ENCODE measurements at regions not wholly inside any gene's neighbourhood (a gene's known extent, or its start where the extent isn't known, plus 50 kb on each side); places are given as distances from the start of the nearest gene placed in this dataset.

DNA sequence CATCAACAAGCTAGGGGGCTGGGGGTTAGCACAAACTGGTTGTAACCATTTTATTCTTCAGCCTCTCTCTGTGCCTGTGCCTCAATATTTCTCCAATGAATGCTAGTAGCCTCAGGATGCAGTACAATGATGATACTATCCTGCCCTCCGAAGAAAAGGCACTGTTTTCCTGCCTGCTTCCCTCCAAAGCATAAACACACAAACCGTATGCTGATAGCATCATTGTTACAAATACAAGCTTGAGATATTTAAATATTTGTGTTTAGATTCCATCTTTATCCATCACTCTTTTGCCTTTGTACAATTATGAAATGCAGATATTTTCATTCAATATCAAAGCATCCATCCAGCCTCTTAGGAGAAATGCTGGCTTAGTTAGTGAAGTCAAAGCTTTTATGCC, 404.8 kb downstream of the DUSP10 start:
- TF ChIP-seq, protein P1, sequence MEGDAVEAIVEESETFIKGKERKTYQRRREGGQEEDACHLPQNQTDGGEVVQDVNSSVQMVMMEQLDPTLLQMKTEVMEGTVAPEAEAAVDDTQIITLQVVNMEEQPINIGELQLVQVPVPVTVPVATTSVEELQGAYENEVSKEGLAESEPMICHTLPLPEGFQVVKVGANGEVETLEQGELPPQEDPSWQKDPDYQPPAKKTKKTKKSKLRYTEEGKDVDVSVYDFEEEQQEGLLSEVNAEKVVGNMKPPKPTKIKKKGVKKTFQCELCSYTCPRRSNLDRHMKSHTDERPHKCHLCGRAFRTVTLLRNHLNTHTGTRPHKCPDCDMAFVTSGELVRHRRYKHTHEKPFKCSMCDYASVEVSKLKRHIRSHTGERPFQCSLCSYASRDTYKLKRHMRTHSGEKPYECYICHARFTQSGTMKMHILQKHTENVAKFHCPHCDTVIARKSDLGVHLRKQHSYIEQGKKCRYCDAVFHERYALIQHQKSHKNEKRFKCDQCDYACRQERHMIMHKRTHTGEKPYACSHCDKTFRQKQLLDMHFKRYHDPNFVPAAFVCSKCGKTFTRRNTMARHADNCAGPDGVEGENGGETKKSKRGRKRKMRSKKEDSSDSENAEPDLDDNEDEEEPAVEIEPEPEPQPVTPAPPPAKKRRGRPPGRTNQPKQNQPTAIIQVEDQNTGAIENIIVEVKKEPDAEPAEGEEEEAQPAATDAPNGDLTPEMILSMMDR (IDR thresholded peaks at IDR 0.05; ENCODE audit: low read depth, low read length) = no peak
- no peak overlapping the region for H3K4me3 ChIP-seq (ENCODE audit: low read depth, low read length)
- in situ Hi-C loops (cut with HindIII; ENCODE audit: low sequenced_read_pairs) = no loop called here
- no peak for DNase-seq (ENCODE audit: low read depth, low spot score)

DNA sequence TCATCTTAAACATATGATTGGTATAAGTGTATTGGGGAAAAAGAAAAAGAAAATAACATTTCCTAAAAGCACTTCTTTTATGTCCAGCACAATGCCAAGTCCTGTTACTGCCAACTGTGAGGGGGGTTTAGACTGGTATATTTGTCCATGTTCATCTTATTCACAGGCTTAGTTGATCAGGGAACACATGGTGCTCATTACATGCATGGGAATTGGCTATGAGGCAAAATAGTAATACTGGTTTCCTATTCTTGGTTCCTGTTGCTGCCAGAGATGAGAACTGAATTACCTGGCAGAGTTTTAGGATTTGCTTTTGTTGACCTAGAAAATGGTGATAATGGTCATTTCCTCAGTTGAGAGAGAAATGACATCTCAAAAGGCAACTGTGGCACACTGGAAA, 398.8 kb downstream of the DUSP10 start:
- DNase-seq (ENCODE audit: low read depth, low spot score) = no peak
- TF ChIP-seq, protein P1 (IDR thresholded peaks at IDR 0.05; ENCODE audit: low read depth, low read length) = no peak
- in situ Hi-C loops (cut with HindIII; ENCODE audit: low sequenced_read_pairs) = no loop called here
- no peak overlapping the region for H3K4me3 ChIP-seq (ENCODE audit: low read depth, low read length)

DNA sequence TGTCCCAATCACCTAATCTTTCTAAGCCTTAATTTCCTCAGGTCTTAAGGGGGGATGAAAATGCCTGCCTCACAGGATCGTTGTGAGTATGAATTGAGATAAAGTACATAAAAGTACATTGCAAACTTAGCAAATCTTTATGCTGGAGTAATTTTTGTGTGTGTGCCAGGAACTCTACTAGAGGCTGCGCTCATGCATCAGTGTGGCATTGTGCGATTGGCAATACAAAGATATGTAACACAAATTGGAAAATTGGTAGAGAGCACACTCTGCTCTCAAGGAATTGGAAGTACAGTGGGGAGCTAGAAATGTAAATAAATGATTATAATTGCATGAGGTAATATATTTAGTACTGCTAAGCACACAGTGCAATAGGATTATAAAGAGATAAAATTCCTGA, 398.3 kb downstream of the DUSP10 start:
- H3K4me3 ChIP-seq (ENCODE audit: low read depth, low read length) = no peak overlapping the region
- in situ Hi-C loops (cut with HindIII; ENCODE audit: low sequenced_read_pairs) = no loop called here
- DNase-seq (ENCODE audit: low read depth, low spot score) = no peak
- TF ChIP-seq, protein P1 (IDR thresholded peaks at IDR 0.05; ENCODE audit: low read depth, low read length) = no peak

DNA sequence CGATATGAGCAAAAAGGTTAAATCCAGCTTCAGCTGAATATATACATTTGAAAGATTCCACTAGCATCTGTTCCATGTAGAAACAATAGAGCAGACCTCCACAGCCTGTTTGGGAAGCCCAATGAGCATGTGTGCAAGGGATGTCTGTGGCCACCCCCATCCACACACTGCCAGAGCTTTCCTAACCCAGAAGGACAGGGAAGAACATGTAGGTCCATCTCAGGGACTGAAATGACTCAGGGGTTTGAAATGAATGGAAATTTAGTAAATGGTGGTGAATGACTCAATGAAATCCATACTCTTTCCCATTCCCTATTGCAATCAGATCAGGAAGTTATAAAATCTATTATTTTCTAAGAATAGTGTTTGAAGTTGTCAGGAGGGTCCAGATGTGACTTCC, 397.2 kb downstream of the DUSP10 start:
- TF ChIP-seq, protein P1 (IDR thresholded peaks at IDR 0.05; ENCODE audit: low read depth, low read length) = no peak
- no peak for DNase-seq (ENCODE audit: low read depth, low spot score)
- no peak overlapping the region for H3K4me3 ChIP-seq (ENCODE audit: low read depth, low read length)
- in situ Hi-C loops (cut with HindIII; ENCODE audit: low sequenced_read_pairs) = no loop called here

DNA sequence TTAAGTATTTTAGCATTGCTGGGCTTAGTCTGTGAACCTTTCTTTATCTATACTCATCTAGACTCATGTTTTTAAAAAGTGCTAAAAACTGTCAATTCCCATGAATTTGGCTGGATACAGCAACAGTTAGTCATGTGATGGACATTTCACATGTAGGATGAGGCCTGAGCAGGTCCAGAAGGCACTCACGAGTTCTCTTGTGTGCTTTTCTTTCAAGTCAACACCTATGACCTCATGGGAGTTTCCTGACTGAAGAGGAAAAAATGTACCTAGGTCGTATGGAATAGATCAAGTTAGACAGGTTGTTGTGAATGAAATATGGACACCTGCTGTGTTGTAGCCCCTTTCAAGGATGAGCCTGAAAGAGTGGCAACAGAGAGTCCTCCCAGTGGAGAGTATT, 394.2 kb downstream of the DUSP10 start:
- in situ Hi-C loops (cut with HindIII; ENCODE audit: low sequenced_read_pairs) = no loop called here
- TF ChIP-seq, protein P1 (IDR thresholded peaks at IDR 0.05; ENCODE audit: low read depth, low read length) = no peak
- no peak overlapping the region for H3K4me3 ChIP-seq (ENCODE audit: low read depth, low read length)
- no peak for DNase-seq (ENCODE audit: low read depth, low spot score)

DNA sequence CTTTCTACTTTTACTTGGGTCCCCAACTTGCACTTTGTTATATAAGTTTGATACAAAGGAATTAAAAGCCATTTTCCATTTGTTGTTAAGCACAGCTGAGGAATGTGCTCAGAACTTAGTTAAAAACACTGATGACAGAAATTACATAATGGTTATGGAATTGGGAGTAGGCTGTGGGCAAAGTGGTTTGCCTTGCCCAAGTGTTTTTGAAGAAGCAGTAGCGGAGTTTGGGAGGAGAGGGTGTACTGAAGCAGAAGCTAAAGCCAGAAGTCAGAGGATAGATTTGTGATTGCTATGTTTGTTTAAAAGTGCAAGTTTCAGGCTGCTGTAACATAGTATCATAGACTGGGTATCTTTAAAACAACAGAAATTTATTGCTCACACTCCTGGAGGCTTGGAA, 391.8 kb downstream of the DUSP10 start:
- no peak for DNase-seq (ENCODE audit: low read depth, low spot score)
- in situ Hi-C loops (cut with HindIII; ENCODE audit: low sequenced_read_pairs) = no loop called here
- H3K4me3 ChIP-seq (ENCODE audit: low read depth, low read length) = no peak overlapping the region
- TF ChIP-seq, protein P1 (IDR thresholded peaks at IDR 0.05; ENCODE audit: low read depth, low read length) = no peak

DNA sequence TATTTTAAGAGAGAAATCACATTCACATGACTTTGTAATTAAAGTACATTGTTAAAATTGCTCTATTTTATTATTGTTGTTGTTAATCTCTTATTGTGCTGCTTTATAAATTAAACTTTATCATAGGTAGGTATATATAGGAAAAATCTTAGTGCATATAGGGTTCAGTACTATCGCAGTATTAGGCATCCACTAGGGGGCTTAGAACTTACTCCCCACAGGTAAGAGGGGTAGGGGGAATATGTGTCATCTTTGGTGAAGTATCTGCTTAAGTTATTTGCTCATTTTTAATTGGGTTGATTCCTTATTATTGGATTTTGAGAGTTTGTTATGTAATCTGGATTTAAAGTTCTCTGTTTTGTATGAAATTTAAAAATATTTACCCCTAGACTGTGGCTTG, 385.2 kb downstream of the DUSP10 start:
- TF ChIP-seq, protein P1 (IDR thresholded peaks at IDR 0.05; ENCODE audit: low read depth, low read length) = no peak
- DNase-seq (ENCODE audit: low read depth, low spot score) = no peak
- in situ Hi-C loops (cut with HindIII; ENCODE audit: low sequenced_read_pairs) = no loop called here

More for the DNA sequence above, 385.2 kb downstream of the DUSP10 start:
- H3K4me3 ChIP-seq (ENCODE audit: low read depth, low read length) = no peak overlapping the region

Measured in astrocyte of the spinal cord (primary cell).